Endothelial cell (in vitro differentiated cells): ENCODE measurements at regions not wholly inside any gene's neighbourhood (a gene's known extent, or its start where the extent isn't known, plus 50 kb on each side); places are given as distances from the start of the nearest gene placed in this dataset.
A peak's percentile ranks its signal among the peaks of the same experiment; 100 is the strongest.

Experiments
- DNase-seq: peaks from one replicate; pipeline ENCODE4 v3.0.0; 2021; ENCODE audit warnings: low spot score
- H3K27ac Mint-ChIP-seq: one replicate; pipeline ENCODE4 v1.8.0; 2021; ENCODE audit warnings: mixed read lengths, inconsistent platforms; ENCODE audit not compliant: unreplicated experiment
- H3K27me3 Mint-ChIP-seq: one replicate; pipeline ENCODE4 v1.8.0; 2021; ENCODE audit warnings: mild to moderate bottlenecking, moderate library complexity, mixed read lengths, inconsistent platforms; ENCODE audit not compliant: unreplicated experiment
- H3K36me3 Mint-ChIP-seq: one replicate; pipeline ENCODE4 v1.8.0; 2021; ENCODE audit warnings: mild to moderate bottlenecking, low read depth, mixed read lengths, inconsistent platforms; ENCODE audit not compliant: unreplicated experiment
- H3K4me1 Mint-ChIP-seq: one replicate; pipeline ENCODE4 v1.8.0; 2021; ENCODE audit warnings: mild to moderate bottlenecking, mixed read lengths, inconsistent platforms; ENCODE audit not compliant: unreplicated experiment
- H3K4me3 Mint-ChIP-seq: one replicate; pipeline ENCODE4 v1.8.0; 2021; ENCODE audit warnings: mild to moderate bottlenecking, mixed read lengths, inconsistent platforms; ENCODE audit not compliant: unreplicated experiment
- H3K9me3 Mint-ChIP-seq: one replicate; pipeline ENCODE4 v1.8.0; 2021; ENCODE audit warnings: mixed read lengths, inconsistent platforms; ENCODE audit not compliant: unreplicated experiment
- TF ChIP-seq, protein P1 (sequence below): fragments of 200-600 bp; sonication (generic); IDR thresholded peaks from one replicate; pipeline ENCODE4 v1.5.0; 2021; ENCODE audit warnings: antibody characterized with exemption; ENCODE audit not compliant: unreplicated experiment

DNA sequence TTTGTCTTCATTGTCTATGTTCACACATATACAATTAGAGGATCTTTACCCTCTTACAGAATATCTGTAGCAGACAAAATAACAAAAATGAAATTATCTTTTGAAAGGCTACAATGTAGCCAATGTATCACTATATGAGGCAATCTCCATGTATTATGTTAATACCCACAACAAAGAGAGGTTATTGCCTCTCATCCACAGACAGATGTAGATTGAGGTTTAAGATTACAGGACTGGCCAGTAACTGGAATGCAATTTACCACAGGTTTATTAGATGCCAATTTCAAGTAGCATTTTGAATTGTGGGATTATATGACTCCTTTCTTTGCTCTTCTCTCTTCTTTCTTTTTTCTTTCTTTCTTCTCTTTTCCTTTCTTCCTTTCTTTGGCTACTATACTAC is 242.6 kb downstream of the ANKRD50 start:
- no peak overlapping the region for H3K27ac Mint-ChIP-seq
- H3K27me3 Mint-ChIP-seq: no peaks in the 10 kb centered on the region
- TF ChIP-seq, protein P1, sequence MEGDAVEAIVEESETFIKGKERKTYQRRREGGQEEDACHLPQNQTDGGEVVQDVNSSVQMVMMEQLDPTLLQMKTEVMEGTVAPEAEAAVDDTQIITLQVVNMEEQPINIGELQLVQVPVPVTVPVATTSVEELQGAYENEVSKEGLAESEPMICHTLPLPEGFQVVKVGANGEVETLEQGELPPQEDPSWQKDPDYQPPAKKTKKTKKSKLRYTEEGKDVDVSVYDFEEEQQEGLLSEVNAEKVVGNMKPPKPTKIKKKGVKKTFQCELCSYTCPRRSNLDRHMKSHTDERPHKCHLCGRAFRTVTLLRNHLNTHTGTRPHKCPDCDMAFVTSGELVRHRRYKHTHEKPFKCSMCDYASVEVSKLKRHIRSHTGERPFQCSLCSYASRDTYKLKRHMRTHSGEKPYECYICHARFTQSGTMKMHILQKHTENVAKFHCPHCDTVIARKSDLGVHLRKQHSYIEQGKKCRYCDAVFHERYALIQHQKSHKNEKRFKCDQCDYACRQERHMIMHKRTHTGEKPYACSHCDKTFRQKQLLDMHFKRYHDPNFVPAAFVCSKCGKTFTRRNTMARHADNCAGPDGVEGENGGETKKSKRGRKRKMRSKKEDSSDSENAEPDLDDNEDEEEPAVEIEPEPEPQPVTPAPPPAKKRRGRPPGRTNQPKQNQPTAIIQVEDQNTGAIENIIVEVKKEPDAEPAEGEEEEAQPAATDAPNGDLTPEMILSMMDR: no peak
- H3K4me3 Mint-ChIP-seq: no peak overlapping the region
- H3K9me3 Mint-ChIP-seq: peaks cover 4% of the 10 kb centered on the region
- H3K36me3 Mint-ChIP-seq: peaks cover 10% of the 10 kb centered on the region
- no peak for DNase-seq
- H3K4me1 Mint-ChIP-seq: no peaks in the 10 kb centered on the region

DNA sequence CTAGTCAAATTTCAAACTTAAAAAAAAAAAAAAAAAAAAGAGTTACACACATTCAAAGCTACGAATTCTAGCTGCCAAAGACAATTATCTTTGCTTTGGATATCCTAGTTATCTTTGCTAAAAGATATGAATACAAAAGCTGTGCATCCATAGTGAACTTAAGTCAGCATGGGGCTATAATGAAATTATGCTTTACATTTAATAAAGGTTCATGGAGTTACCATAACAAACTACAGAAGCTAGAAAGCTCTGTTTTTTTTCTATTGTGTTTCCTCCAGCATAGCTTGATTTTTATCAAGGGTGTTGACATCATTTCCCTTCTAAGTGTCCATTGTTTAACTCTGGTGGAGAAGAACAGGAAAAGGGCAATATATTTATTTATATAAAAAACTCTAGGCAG is 234.1 kb downstream of the ANKRD50 start:
- H3K9me3 Mint-ChIP-seq: no peaks in the 10 kb centered on the region
- no peak for DNase-seq
- H3K36me3 Mint-ChIP-seq: peaks cover 8% of the 10 kb centered on the region
- peaks cover 20% of the 10 kb centered on the region for H3K4me1 Mint-ChIP-seq
- H3K4me3 Mint-ChIP-seq: no peak overlapping the region
- peak overlapping the region; percentile 80 for H3K27ac Mint-ChIP-seq
- no peaks in the 10 kb centered on the region for H3K27me3 Mint-ChIP-seq
- TF ChIP-seq, protein P1: no peak

- Mint-ChIP-seq H3K27ac (no peak overlapping the region), H3K36me3 (peaks cover under 1% of the 10 kb centered on the region), H3K4me1 (peaks cover 21% of the 10 kb centered on the region), H3K9me3 (no peaks in the 10 kb centered on the region), H3K4me3 (no peak overlapping the region), H3K27me3 (no peaks in the 10 kb centered on the region)
- DNase-seq: no peak
- TF ChIP-seq, protein P1: no peak
Measured at GRCh38 chr4:124480061-124480460, 232.5 kb downstream of the ANKRD50 start.

GRCh38 chr4:124481123-124481522 is 231.4 kb downstream of the ANKRD50 start:
- Mint-ChIP-seq H3K27me3 (no peaks in the 10 kb centered on the region), H3K4me1 (peaks cover 21% of the 10 kb centered on the region), H3K27ac (no peak overlapping the region), H3K36me3 (no peaks in the 10 kb centered on the region), H3K9me3 (no peaks in the 10 kb centered on the region), H3K4me3 (no peak overlapping the region)
- TF ChIP-seq, protein P1: no peak
- DNase-seq: no peak

GRCh38 chr4:124483048-124483906 is 229.3 kb downstream of the ANKRD50 start:
- Mint-ChIP-seq H3K36me3 (no peaks in the 10 kb centered on the region), H3K27ac (peak overlapping the region; percentile 32), H3K4me1 (peaks cover 14% of the 10 kb centered on the region), H3K9me3 (no peaks in the 10 kb centered on the region), H3K27me3 (no peaks in the 10 kb centered on the region), H3K4me3 (no peak overlapping the region)
- DNase-seq: no peak
- TF ChIP-seq, protein P1: no peak
